ENCODE measurements at regions not wholly inside any gene's neighbourhood (a gene's known extent, or its start where the extent isn't known, plus 50 kb on each side); places are given as distances from the start of the nearest gene placed in this dataset.

DNA sequence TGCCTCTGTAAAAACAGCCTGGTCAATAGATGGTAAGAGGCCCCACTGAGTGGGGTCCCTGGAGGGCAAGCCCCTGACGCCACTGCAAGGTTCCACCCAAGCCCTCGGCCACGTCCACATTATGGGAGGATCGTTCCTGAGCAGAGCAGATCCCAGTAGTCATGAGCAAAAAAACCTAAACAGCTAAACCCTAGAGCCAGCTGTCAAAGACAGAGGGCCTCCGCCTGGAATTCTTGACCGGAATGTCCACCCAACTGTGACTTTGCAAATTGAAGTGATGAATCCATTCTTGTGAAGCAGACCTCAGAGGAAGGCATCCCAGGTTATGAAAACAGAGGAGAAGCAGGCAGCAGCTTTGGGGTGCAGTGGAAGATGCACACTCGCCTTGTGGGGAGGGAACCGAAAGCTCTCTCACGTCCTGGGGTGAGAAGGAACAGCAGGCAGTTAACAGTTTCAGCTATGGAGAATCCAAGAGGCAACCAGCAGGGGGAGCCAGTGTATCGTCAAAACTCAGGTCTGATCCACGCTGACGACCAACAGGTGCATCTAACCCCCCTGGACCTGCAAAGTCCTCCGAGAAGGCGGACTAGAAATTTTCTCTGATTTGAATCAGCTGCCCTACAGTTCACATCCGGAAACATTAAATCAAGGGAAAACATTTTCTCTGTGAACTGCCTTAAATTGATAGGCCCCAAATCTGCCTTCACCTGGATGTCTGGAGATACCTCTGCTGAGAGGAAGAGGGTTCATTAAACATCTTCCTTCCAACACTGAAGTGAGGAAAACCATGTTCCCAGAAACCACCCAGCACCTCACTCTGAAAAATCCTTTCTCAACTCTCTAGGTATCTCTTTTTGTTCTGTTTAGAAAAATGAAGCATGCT is 139.1 kb upstream of the PFKP start:
- CTCF ChIA-PET: interaction anchor here (0.5 to 1.8 kb wide), 4 partner anchors 8 to 116 kb away, joined by 3 to 8 read pairs (median 6); no protein-coding TSS in a partner anchor
- POLR2A ChIA-PET: no interaction called here

DNA sequence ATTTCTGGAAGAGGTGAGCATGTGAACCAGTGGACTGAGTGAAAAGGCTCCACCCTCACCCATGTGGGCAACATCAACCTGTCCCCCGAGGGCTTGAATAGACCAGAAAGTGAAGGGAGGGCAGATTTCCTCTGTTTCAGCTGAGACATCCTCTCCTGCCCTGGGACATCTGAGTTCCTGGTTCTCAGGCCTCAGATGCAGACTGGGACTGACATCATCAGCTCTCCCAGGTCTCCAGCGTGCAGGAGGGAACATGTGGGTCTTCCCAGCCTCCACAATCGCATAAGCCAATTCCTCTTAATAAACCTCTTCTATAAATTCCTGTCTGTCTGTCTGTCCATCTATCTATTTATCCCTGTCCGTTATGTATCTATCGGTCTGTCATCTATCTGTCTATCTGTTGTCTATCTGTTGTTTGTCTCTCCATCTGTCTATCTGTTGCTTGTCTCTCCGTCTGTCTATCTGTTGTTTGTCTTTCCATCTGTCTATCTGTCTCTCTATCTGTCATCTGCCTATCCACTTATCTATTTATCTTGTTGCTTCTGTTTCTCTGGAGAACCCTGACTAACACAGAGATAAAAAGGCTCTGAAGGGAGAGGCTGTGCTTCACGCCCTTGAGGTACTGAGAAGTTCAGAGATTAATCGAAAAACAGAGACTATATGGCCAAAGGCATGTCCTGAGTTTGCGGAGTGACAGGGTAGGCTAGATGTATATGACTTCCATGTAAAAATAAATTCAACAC is 140.3 kb upstream of the PFKP start:
- ChIA-PET CTCF (interaction anchor here (1.0 to 1.8 kb wide), 3 partner anchors 116 to 117 kb away, joined by 3 to 8 read pairs (median 8); no protein-coding TSS in a partner anchor), POLR2A (no interaction called here)

DNA sequence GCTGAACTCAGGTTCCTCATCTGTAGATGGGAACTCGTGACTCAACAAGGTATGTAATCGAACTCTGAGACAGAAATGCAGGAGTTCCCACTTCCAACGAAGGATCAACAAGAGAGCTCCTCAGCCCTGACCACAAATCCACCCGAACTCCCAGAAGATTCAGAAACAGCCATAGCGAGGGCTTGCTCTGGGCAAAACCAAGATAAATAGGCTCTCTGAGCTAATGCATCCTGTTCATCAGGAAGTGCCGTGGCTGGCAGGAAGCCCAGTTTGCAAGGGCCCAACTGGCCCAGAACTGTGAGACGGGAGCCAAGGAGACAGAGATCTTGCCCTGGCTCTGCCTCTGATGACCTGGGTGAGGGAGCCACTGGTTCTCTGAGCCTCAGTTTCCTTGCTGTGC is 141.7 kb upstream of the PFKP start:
- ChIA-PET CTCF (interaction anchor here (0.7 kb wide), 1 partner anchor 53 kb away, joined by 3 read pairs; no protein-coding TSS in a partner anchor), POLR2A (no interaction called here)

DNA sequence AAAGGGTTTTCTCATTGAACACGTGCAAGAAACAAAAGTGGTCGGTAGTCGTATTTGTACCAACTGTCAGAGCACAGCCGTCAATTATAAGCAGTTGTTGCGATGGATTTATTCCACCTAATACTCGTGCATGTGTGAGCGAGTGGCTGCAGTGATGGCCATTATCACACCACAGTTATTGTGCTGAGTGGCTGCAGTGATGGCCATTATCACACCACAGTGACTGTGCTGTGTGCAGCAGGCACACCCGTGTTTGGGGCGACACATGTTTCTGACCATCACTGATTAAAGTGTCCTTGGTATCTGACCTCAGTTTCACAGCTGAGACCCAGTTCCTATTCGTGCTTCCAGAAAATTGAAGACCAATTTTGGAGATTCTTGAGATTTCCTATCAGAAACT is 142.9 kb upstream of the PFKP start:
- POLR2A ChIA-PET: no interaction called here
- CTCF ChIA-PET: no interaction called here

DNA sequence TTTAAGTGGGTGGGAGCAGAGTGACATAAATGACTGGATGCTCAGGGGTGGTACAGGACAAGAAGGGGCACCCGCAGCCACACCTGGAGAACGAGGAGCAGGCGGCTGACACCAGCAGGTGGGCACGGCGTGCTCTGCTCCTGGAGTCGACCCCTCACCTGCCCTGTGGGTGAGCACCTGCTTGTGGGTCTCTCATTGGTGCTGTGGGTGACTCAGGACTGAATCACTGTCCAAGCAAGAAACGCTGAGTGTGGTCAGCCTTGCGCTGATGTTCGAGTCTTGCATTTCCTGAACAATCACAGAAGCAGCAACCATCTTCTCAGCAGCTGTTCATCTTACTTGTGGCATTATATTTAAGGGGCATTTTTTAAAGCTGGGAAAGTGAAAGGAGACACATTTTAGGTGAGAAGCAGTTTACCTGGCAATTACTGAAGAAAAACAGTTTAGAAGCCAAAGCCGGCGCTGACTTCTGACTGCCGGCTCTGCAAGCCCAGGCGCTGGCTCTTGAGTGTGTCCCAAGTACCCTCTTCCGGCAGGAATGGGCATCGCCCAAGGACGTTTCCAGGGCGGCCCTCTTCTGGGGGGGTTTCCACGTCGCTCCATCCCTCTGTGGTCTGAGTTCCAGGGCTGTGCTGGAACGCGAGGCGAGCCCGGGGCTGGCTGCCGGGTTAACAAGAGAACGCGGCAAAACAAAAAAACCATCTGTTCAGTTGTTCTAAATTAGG is 145.2 kb upstream of the PFKP start:
- CTCF ChIA-PET: no interaction called here

DNA sequence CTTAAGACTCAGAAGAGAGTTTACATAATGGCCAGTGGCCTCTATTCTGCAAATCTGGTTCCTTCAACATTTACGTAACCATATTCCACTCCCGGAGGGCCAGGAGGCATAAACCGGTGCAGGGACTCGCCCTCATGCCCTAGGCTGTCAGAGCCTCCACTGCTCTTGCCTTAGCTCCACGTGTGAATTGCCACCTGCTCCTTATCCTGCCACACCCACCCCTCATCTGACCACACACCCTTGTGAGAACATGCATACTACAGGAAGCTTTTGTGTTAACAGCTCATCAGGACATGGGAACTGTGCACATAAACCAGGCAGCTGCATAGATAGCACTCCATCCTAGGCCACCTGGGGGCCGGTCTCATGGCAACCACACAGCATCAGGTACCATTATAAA is 146.7 kb upstream of the PFKP start:
- POLR2A ChIA-PET: no interaction called here
- CTCF ChIA-PET: no interaction called here

More for the DNA sequence above, 145.2 kb upstream of the PFKP start:
- POLR2A ChIA-PET: no interaction called here

DNA sequence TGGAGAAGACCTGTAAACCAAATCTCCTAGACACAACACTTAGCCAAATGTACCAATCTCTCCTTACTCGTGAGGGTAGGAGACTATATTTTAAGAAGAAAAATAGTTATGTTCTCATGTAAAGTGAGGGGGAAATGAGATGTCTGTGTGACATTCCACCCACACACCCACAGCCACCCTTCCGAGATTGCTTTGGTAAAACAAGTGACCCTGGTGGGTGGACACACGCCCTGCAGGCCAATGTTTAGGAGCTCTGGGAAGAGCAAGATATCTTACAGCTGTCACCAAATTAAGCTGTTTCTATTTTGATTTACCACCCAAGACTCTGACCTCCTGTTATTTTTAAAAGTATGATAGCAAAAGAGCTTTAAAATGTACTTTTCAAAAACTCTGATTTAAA is 147.2 kb upstream of the PFKP start:
- POLR2A ChIA-PET: no interaction called here
- CTCF ChIA-PET: no interaction called here

DNA sequence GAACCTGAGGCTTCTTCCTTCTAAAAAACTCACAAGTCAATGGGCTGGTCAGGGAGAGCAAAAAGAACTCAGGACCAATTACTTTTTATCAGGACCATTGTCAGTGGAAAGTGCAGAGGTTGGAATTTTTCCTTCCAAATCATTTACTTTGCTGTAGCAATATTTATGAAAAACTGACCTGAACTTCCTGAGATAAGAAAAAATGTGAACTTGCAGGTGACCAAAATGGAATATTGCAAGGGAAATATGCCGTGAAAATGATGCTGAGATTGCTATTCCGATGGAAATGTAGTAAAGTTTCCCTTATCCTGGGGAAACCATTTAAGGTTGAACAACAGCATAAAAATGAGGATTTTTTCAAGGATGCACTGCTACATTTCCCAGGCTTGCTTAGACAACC is 148.3 kb upstream of the PFKP start:
- ChIA-PET CTCF (no interaction called here), POLR2A (no interaction called here)

DNA sequence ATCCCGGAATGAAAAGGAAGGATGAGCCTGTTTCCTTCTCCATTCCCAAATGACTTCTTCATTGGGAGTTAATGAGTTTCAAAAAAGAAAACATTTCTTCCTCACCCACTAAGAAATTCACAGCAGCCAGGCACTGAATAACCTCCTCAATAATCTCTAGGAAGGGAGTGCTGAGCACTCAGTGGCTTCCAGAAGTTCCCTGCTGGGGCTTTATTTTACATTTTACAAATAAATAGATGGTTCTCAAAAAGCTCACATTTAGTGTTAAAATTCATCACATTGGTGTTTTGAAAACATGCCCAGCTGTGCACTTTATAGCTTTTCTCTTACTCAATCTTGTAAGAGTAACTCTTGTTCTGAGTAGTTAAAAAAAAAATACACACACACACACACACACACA is 148.9 kb upstream of the PFKP start:
- ChIA-PET CTCF (interaction anchor here (0.7 kb wide), 1 partner anchor 18 kb away, joined by 3 read pairs; no protein-coding TSS in a partner anchor), POLR2A (no interaction called here)

DNA sequence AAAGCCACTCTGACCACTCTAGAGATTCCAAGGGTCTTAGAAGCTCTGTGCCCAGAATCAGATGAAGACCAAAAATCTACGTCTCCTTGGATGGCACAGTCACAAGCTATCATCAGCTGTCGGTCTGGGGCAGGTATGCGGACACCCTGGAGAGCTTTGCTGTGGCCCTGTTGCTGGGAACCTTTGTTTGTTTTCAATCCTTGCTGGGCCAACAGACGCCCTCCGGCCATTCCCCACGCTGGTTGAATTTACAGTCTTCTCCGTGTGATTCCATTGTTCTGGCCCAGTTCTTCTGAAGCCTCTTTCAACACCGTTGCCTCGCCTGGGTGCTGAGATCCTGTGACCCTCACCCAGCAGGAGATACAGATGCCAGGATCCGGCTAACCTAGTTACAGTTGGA is 149.4 kb upstream of the PFKP start:
- CTCF ChIA-PET: interaction anchor here (0.7 kb wide), 1 partner anchor 17 kb away, joined by 3 read pairs; no protein-coding TSS in a partner anchor
- POLR2A ChIA-PET: no interaction called here

DNA sequence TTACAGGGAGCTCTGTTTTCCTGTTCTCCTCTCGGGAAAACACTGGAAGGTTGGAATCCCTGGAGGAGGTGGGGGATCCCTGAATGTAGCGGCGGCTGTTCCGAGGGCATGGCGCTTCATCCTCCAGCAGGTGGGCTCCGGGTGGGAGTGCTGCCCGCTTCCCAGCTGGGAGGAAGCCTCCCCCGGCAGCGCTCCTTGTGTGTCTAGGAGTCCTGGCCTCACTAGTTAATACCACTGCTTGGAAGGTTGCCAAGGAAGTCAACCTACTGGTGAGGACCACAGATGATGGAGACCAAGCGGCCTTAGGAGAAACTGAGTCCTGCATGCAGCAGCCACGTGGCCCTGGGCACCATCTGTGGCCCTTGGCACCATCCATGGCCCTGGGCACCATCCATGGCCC is 151.9 kb upstream of the PFKP start:
- POLR2A ChIA-PET: no interaction called here

DNA sequence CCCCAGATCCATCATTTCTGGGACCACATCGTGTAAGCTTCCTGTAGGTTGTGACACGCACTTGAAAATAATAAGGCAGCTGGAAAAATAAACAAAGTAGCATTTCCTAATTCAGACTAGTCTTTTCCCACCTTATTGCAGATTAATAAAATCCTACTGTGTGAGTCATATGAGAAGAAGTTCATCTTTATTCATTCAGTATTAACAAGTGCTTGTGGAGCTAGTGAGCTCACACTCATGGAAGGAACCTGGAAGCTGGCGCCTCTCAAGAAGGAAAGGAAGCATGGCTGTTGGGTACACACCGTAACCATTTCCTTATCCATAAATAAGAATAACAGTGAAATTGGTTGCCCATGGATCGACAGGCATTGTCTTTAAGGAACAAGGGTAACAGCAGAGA is 152.6 kb upstream of the PFKP start:
- CTCF ChIA-PET: no interaction called here
- POLR2A ChIA-PET: interaction anchor here (0.6 kb wide), 1 partner anchor 153 kb away, joined by 7 read pairs; the partner anchor contains the start of gene PFKP

More for the DNA sequence above, 151.9 kb upstream of the PFKP start:
- CTCF ChIA-PET: no interaction called here

DNA sequence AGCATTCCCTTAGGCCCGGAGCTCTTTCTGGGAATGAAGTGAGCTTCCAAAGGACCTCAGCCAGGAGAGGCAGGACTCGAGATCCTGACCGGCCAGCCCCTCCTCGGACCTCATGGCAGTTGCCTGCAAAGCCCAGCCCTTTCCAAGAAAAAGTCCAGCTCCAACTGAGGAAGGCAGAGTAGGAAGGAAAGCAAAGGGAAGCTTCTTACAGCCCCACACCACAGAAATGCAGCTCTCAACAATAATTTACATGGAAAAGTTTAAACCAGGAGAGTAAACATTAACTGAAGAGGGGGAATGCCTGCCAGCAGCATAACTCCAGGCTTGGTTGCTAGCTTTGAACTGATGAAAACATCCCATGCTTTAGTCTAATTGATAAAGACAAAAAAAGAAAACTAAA is 153.9 kb upstream of the PFKP start:
- ChIA-PET POLR2A (no interaction called here), CTCF (no interaction called here)

DNA sequence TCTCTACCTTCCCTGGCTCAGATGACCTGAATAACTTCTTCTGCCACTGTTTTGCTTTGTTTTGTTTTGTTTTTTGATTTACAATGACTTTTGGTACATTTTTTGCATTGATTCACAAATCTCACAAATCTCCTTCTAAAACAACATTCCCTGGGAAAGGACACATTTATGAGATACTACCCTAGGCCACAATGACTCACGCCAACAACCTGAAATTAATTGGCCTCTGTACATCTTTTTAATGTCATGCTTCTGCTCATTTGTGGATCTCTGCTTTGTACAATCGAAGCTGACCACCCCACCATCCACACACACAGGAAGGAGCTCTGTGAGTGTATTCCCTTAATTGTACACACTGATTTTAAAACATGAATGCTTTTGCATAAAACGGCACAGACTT is 156.7 kb upstream of the PFKP start:
- POLR2A ChIA-PET: no interaction called here
- CTCF ChIA-PET: no interaction called here

DNA sequence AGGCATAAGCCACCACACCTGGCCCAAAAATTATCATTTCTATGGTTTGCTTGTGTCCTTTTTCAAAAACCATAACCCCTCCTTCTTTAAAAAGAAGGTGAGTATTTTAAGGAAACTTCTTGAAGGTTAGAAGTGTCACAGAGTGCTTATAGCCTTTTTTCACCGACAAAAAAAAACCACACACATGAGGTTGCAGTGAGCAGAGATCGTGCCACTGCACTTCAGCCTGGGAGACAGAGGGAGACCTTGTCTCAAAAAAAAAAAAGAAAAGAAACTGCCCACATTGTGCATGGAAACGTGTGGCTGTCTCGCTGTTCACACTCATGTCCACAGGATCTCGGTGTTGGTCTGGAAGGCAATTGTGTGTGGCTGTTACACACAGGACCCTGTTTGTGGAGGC is 157.4 kb upstream of the PFKP start:
- CTCF ChIA-PET: no interaction called here
- POLR2A ChIA-PET: no interaction called here

DNA sequence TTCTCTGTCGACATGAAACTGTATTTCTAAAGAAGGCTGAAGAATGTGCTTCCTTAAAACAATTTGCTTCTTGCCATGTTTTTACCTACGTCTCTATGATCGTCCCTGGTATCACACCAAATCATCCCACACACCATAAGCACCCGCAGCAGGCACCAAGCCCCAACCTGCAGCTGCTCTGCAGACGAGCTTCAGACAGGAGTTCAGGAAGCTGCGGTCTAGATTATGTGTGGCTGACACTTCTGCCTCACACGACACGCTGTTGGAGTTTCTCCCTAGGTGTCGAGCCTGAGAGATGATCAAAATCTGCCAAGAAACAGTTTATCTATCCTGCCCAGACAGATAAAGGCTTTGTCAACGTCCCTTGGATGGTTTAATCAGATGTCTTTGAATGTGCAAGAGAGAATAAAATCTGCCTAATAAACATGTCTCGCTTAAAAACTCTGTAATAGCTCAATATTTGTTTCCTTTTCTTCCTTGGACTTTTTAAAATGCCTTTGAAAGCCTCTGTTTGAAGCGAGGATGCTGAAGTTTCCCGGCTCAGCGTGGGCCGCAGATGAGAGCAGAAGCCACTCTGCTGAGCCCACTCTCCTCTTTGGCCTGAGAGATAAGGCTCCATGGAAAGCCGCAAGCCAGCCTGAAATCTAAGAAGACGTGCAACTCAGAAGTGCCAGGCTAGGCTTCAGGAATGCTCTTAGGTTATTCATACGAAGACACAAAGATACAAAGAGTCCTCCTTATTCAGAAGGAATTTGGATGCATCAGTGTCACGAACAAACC is 158.3 kb upstream of the PFKP start:
- CTCF ChIA-PET: no interaction called here
- POLR2A ChIA-PET: no interaction called here

DNA sequence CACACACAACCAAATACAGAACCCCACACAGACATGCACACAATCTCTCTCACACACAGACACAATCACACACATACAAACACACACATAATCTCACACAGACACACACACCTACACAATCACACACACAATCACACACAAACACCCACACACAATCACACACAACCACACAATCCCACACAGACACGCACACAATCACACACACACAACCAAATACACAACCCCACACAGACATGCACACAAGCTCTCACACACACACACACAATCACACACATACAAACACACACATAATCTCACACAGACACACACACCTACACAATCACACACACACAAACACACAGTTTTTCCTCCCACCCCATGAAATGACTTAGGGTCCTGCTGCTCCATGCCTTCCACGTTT is 160.4 kb upstream of the PFKP start:
- POLR2A ChIA-PET: no interaction called here
- CTCF ChIA-PET: no interaction called here

DNA sequence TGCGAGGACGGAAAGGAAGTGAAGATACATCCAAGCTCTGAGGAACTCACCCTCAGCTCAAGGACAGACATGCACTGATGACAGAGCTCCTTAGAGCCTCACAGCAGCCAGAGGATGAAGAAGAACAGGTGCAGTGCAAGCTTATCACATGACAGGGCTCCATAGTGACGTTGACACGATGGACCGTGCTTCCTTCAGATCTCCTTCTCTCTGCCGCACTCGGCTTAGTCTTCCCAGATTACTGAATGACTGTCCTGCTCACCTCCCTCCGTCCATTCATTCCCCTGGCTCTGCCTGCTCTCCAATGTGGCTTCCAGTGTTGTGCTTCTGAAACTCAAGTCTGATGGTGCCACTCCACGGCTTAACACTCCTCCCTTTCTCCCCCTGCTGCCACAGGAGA is 161.5 kb upstream of the PFKP start:
- ChIA-PET POLR2A (no interaction called here), CTCF (no interaction called here)

DNA sequence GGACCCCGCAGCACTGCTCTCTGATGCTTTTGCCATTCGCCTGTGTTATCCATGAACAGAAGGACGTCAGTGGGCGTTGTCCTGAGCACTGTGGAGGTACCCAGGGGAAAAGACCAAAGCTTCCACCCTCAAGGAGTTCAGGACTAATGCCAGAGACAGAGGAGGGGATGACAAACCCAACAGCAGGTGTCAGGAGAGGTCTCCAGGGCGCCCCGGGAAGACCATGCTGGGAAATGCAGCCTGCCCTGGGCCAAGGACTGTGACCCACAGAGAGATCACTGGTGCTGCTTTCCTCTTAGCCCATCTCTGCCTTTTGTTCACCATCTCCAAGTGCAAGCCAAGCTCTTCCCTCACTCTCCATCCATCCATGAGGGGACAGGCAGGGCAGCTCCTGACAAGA is 166.8 kb upstream of the PFKP start:
- ChIA-PET CTCF (interaction anchor here (0.5 kb wide), 1 partner anchor 18 kb away, joined by 3 read pairs; no protein-coding TSS in a partner anchor), POLR2A (no interaction called here)
